HG02763 (cell line): ENCODE measurements at regions not wholly inside any gene's neighbourhood (a gene's known extent, or its start where the extent isn't known, plus 50 kb on each side); places are given as distances from the start of the nearest gene placed in this dataset.

Experiments
- ATAC-seq: cut with Tn5 transposase; IDR thresholded peaks from one replicate; pipeline ENCODE4 v1.9.1; 2021; ENCODE audit warnings: mild to moderate bottlenecking, moderate library complexity; ENCODE audit not compliant: unreplicated experiment

DNA sequence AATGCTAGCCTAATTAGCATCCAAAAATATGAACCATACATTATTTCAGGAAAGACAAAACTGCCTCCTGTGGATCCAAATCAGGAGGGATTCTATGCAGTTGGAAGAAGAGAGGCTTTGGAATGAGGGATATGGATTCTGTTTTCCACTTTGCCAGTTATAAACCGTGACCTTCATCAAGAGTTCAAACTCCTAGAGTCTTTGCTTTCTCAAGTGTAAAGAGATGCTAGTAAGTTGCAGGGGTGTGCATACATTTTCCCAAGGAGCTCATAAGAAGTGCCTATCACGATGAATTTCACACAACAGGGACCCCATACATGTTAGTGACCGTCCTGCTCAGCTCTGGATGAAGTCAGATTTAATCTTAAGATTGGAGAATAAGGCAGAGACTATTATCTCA lies 542.5 kb downstream of the SOX11 start:
- ATAC-seq: no peak

DNA sequence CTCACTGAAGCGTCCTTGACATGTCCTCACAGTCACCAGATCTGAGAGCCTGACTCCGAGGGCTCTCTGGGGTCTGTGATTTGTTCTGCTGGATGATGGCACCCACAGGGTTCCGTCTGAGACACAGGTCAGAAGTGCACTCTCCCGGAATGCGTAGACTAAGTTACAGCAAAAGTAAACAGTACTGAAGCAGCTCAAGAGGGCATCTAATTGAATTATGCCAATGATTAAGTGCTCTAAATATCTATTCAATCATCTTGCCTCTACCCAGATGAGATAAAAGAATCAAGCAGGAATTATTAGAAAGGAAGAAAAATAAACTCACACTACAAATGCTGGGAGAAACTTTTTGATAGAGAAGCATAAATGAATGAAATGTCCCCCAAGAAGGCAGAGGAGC lies 544.1 kb downstream of the SOX11 start:
- ATAC-seq: no peak

DNA sequence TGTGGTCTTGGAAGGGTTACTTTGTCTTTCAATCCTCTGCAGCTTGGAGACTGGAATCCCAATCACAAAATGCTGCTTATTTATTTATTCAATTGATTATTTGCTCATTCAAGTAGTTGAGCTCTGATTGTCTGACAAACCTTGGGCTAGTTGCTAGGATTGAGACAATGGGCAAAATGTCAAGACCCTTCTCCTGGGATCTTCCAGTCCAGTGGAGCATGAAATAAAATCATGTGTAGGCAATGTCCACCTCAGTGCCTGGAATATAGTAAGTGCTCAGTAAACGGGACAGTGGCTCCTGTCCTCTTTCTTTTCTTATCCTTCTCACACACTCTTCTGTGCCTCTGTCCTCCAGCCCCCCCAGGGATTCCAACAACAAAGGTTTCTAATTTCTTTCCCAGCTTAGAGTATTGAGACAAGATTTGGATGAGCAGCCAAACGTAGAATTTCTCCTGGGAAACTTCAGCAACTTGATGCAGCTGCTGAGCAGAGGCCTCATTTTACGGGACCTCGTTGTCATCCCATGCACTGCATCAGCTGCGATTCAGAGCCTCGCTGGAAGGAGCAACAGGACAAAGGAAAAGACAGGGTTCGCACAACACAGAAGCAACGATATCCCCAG lies 545.0 kb downstream of the SOX11 start:
- ATAC-seq: no peak

DNA sequence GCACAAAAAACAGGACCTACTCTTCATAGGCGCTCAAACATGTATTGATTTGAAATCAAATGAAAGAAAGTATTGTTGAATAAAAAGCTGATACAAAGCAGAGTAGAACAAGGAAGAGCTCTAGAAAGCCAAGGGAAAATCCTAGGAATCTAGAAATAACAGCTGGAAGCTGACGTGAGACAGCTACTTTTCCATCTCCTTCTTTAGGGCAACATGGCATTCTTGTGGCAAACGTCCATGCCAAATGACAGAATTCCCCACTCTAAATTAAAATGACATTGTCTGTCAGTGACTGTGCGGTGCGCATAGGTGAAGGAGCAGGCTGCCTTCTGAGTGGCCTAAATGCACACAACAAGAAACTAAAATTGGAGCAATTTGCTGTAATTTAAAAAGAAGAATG lies 557.4 kb downstream of the SOX11 start:
- ATAC-seq: no peak

DNA sequence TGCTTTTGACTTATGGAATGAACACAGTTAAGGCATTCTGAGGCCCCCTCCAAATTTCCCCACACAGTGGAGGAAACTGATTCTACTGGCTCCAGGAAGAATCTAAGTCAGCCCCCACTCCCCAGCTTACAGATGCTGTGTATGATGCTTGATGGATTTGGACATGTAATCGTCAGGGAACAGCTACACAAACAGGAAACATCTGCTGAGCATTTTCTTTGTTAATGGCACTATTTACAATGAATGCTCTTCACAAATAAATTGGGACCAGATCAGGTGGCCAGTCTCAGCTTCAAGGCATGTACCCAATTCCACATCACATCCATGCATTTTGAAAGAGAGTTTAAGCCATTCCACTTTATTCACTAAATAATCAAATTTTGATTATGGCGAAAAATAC lies 562.3 kb downstream of the SOX11 start:
- ATAC-seq: no peak

DNA sequence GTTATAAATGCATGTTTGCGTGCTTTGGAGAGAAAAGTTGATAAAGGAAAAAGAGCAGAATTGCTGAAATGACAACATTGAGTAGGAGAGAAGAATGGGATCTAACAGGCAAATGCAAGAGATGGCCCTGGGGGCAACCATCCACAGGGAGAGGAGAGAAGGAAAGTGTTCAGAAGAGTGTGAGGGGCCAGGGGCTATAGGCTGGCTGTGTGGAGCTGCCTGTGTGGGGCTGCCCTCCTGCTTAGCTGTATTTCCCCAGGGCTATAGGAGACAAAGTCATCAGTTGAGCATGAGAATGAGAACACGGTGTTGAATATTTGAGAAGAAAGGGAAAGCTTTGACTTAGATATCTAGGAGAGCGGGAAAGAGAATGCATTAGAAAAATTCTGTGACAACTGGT lies 572.0 kb downstream of the SOX11 start:
- ATAC-seq: no peak

DNA sequence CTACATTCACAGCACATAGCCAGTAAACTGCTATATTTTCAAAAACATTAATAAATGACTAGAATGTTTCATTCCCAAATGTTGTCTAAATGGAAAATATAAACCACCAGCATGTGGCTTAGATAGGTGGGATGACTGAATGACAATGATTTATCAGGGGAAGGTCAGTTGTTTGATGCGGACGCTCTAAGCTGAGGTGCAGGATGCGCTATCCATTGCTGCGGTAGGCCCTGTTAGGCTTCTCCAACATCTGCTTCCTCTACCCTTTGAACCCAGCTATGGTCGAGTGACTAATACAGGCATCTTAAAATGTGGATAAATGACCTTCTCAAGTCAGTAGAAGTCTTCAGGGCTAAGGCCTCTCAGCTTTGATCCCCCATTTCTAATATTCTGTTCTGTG lies 584.2 kb downstream of the CMPK2 start:
- no peak for ATAC-seq

DNA sequence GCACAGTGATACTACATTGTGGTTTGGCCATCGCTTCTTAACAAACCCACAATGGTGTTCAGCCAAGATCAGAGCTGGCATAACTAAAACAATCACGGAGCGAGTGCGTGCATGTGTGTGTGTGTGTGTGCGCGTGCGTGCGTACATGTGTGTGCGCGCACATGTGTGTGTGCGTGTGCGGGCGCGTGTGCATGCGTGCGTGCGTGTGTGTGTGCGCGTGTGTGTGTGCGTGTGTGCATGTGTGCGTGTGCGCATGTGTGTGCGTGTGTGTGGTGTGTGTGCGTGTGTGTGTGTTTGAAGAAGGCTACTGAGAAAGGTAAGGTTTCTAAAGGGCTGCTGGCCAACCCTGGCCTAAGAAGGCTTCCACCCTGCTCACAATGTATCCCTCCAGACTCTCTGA lies 582.4 kb downstream of the CMPK2 start:
- ATAC-seq: no peak

DNA sequence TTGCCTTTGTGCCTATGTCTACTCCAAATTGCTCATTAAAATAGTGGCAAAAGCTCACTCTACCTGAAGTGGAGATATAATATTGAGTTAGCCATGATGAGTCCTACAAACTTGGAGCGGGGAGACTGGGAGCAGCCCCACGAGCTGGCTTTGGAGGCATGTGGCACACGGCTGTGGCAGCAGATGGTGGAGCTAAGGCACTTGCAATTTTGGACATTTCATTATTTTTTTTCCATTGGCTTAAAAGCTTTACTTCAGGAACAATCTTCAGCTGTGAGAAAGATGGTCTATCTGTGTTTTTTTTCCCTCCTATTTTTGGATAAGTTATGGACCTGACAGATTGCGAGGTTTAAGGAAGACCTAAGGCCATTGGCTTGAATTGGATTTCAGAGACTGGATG lies 578.3 kb downstream of the CMPK2 start:
- no peak for ATAC-seq

DNA sequence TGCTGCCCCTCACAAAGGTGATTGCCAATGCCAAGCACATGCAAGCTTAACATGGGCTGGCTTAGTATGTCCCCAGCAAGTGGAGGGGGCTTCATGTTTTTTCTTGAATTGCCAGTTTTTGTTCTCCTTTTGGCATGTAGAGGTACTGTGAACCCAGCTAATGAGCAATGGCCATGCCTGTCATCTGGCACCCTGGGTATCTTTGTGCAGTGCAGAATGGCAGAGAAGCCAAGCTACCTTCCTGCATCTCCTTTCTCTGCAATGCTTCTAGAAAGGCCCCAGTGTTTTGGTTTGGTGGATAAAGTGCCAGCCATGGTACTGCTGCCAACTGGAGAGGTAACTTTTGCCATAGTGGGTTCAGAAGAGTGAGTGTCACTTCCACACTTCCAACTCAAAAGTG lies 576.9 kb downstream of the CMPK2 start:
- ATAC-seq: no peak

DNA sequence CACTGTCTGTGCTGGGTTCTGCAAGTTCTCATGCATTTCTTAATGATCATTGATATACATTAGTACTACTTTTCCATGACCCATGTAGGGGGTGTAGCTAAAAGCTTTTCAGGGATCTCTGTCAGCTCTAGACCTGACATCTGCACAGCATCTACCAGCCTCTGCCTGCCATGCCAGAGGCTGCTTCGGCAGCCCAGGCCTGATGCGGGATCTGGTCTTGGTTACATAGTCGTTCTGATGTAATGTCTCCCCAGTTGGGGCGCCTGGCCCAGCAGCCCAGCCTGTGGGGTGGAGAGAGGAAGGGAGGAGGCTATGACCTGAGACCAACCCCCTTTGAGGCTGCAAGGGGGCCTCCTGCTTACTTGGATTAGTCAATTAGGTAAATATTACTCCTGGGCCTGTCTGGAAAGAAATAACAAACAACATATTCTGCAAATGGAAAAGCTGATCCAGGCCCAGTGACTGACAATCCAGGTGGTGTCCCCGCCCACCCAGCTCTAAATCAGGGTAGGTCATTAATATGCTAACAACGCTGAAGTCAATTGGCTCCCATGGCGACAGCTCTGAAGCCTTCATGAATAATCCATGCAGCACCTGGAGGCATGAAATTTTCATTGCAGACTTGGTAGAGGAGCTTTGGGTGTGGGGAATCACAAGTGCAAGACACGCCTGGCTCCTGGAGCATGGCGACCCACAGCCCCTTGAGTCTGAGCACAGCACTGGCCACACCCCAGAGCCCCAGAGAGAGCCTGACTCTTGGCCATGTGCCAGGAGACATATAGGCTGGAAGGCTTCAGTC lies 575.3 kb downstream of the CMPK2 start:
- ATAC-seq: no peak

DNA sequence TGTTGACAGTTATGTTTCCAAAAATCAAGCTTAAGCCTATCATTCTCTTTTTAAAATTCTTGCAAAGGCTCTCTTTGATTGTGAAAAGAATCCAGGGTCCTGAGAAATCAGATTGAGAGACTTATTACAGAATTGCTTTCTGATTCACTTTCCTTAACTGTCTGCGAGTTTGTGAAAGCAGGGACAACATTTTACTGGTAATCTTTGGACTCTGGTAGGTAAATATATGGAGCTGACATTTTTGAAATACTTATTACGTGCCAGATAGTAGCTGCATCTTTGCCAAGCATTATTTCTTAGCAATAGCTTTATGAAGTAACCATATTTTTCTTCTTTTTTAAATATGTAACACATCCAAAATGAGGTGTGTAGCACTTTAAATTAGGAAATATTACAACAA lies 570.9 kb downstream of the CMPK2 start:
- ATAC-seq: no peak

DNA sequence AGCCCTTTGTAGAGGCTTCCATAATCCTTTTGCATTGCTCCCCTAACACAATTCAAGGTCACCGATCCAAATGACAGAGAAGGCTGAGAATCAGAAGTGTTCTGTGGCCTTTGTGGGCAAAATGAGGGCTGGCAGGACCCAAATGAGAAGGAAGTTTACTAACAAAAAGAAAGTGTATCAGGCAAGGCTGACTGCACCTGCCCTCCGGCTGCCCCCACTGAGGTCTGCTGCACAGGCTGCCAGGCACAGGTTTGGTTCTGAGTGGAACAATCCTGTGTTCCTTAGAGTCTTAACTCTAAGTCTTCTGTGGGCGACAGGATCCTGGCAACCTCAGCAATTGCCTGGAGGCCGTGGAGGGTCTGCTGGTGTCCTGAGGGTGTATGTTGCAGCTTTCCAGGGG lies 568.5 kb downstream of the CMPK2 start:
- no peak for ATAC-seq

DNA sequence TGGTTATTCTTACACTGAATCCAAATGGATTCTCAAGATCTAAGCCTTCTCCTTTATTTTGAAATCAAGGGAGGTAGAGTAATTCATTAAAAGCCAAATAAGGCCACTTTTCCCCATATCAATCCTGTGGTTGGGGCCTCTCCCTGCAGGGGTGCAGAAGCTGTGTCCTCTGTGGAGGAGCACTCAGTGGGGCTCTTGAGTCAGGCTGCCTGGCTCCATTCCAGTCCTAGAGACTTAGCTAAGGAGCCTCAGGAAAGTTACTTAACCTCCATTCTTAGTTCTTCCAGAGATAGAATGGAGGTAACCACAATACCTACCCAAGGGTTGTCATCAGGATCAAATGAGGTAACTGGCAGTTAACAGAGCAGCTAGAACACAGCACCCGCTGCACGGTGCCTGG lies 564.3 kb downstream of the CMPK2 start:
- ATAC-seq: no peak

DNA sequence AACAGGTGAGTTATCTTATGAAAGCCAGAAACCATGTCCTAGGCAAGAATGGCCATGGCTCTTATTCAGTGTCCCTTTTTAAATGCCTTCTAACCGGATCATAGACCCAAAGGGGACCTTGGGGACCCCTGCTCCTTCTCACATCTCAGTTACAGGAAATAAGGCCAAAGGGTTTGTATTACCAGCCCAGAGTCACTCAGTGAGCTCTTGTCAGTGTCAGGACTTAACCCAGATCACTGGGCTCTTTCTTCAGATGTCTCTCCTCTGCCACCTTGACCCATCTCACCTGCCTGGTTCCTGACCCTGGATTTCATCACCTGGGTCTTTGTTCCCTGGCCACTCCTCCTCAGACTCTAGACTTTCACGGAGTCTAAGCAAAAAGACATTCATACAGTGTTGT lies 556.7 kb downstream of the CMPK2 start:
- no peak for ATAC-seq

DNA sequence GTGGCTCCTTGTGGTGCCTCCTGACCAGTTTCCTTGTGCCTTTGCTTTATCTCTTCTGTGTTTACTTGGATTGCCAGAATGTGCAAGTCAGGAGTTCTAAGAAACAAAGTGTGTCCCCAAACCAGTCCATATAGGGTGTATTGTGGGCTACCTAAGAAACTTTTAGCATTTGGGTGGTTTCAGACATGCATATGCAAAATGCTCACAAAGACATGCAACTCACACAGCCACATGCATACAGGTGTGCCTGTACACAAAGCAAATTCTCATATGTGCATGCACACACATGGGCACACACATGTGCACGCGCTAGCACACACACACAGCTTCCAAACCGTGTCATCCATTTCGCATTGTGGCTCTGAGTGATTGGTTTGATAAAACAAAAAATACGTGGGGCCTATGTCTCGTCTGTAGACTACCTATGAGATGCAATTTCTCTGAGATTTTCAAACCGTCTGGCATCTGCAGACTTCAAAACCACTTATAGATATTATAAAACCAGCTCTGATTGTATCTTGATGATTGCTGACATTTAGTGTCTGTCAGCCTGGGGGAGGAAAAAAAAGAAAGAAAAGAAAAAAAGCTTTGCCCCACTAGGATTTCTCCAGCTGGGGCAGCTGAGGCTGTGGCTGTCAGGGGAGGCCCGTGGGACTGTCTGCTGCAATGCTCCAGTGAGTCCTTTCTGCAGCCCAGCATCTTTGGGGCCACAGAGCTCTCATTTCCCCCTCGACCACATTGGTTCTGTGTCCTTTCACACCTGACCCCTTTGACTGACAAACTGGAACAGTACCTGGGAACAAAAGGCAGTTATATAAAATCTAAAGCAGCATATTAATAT lies 556.1 kb downstream of the CMPK2 start:
- peak; percentile 82 for ATAC-seq

DNA sequence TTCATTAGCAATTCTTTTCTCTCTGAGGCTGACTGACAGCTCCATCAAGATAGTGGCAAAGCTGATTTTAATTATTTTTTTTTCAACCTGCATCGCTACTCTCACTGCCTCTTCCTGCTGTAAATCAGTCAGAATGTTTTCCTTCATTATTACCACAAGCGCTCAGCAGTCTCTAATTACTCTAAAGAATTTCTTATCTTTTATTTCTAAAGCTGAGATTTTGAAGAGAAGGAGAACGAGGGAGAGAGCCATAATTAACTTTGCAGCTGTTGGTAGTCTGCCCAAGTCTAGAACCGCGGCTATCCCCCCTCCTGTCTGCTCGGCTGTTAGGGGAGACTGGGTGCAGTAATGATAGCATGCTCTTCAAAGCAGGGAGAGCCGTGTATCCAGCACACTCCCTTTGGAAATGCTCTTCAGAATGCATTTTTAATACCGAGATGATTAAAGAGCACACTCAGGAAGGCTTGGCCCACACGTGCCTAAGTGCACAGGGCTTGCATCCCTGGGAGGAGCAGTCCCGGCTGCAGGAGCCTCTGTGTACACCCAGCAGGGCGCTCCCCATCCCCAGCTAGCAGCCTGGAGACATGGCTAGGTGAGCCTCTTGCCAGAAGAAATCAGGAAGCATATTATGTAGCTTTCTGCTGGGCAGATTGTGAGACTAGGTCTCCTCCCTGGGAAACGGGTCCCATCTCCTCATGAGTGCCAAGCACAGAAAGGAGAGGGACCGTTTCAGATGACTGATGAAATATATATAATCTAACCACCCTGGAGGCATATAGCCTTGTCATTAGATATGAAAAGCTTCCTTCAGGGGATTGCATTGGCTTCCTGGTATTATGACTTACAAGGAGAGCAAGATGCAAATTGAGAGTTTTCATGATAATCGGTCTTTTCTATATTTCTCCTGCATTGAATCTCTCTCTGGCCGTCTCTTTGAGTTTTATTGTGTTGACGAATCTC lies 555.2 kb downstream of the CMPK2 start:
- no peak for ATAC-seq

DNA sequence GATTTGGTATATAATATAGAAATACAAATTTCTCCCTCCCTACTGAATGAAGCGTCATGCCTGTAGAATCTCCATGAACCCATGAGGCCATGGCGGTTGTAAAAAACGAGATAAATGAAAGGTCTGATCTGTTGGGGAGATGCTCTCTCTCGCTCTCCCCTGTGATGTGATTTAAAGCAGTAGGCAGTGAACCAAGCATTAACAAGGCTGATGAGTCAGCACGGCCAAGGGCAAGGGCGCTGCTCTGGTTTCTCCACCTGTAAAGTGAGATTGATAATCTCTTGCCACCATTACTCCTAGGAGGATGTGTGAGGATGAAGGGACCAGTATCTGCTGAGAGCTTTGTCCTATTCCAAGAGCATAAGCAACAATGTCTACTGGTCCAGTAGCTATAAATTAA lies 553.3 kb downstream of the CMPK2 start:
- ATAC-seq: no peak

DNA sequence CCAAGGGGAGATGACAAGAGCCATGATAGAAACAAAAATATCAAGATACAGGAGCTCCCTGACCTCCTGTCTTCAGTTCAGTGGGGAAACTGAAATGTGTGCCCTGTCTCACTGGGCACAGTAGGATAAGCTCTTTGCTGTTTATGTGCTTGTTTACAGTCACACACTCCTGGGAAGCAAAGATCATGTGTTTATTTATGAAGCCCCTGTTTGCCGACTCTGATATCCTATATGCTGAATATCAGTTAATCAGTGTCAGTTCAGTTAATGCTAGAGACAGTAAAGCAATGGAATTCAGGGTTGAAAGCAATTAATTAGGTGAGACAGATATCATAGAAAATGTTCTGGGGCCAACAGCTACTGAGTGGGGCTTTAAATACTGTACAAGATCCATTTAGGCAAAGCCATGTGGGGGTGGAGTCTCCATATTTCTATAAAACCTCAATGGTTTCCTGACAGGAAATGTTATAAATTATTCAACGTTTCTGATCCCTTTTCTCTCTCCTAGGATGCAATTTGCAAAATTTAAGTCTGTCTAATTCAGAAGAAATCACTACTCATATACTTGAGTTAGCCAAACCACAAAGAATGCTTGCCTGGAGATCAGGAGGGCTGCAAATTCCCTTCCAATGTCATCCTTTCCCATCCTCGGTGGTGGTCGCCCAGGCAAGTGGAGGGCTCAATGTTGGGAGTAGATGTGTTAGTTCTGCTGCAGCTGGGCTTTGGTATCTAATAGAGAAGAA lies 551.3 kb downstream of the CMPK2 start:
- ATAC-seq: no peak

DNA sequence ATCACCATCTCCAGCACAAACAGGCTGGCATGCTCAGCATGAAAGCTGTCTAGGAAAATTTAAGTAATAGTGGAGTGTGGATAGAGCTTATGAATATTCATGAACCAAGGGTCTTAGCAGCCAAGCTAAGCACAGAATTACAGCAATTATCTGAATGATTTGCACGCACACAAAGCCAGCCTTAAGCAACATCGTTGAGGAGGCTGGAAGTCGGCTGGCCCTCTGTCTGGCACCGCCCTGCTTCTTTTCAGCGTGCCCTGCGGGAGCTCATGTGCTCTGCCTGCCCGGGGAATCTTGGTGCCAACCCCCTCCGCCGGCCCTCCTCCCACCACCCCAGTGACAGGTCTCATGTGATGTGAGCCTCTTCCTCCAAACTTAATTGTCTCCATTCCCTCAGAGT lies 540.1 kb downstream of the CMPK2 start:
- ATAC-seq: no peak
